ENCODE measurements at regions not wholly inside any gene's neighbourhood (a gene's known extent, or its start where the extent isn't known, plus 50 kb on each side); places are given as distances from the start of the nearest gene placed in this dataset.

DNA sequence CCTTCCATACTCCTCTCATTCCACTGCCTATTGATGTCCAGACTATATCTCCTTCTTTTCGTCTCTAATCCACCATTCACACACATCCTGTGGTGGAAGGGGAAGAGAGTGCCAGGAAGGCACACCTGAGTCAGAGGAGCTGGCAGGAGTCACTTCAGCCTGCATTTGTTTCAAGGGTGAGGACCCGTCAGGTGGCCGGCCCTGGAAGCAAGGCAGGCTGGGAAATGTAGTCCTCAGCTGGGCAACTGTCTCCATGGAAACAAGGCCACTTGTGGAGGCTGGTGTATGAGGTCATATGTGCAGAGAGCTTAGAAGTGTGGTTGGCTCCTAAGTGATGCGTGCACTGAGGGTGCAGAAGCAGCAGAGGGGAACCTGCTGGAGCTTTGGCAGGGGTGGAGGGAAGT lies 278.4 kb downstream of the NSG2 start:
- Histone ChIP-seq H3K27ac (no peak overlapping the region), H3K4me3 (no peak overlapping the region), H3K27me3 (peaks cover 79% of the 10 kb centered on the region), H3K36me3 (no peaks in the 10 kb centered on the region), H3K4me1 (no peaks in the 10 kb centered on the region), H3K9me3 (no peaks in the 10 kb centered on the region)
- 0% methylated on average over 4 of the region's 4 CpGs; no CpG with 5 or more reads in 1 of the 2 donors for WGBS, 2 donors (ENCODE audit: low coverage in 1 of 2)
- no peak for ATAC-seq
- no peak for TF ChIP-seq EP300 (IDR thresholded peaks at IDR 0.05)
- no peak for TF ChIP-seq POLR2A (IDR thresholded peaks at IDR 0.05)
- no peak for TF ChIP-seq POLR2AphosphoS5 (IDR thresholded peaks at IDR 0.05)
- TF ChIP-seq, protein P1, sequence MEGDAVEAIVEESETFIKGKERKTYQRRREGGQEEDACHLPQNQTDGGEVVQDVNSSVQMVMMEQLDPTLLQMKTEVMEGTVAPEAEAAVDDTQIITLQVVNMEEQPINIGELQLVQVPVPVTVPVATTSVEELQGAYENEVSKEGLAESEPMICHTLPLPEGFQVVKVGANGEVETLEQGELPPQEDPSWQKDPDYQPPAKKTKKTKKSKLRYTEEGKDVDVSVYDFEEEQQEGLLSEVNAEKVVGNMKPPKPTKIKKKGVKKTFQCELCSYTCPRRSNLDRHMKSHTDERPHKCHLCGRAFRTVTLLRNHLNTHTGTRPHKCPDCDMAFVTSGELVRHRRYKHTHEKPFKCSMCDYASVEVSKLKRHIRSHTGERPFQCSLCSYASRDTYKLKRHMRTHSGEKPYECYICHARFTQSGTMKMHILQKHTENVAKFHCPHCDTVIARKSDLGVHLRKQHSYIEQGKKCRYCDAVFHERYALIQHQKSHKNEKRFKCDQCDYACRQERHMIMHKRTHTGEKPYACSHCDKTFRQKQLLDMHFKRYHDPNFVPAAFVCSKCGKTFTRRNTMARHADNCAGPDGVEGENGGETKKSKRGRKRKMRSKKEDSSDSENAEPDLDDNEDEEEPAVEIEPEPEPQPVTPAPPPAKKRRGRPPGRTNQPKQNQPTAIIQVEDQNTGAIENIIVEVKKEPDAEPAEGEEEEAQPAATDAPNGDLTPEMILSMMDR (IDR thresholded peaks at IDR 0.05), result no peak

DNA sequence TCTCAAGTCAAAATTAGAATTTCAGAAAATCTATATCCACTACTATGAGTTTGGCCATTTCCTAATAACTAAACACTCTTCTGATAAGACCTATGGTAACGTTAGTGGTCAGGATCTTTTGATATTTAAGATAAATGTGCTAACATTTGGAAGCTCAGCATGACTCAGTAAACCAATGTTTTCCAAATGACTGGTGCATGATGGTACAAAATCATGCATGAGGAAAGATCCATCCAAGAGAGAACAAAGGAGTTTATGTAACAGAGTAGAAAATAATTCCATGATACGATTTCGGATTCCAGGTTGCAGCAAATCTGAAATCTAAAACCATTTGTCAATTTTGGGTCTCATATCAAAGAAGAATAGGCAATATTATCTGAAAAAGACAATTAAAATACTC lies 279.2 kb downstream of the NSG2 start:
- WGBS, 2 donors (ENCODE audit: low coverage in 1 of 2), result 45 to 56% methylated on average over 3 of the region's 3 CpGs
- no peak overlapping the region for H3K4me3 ChIP-seq
- TF ChIP-seq, protein P1 (IDR thresholded peaks at IDR 0.05), result no peak
- TF ChIP-seq POLR2A (IDR thresholded peaks at IDR 0.05) (no peak), POLR2AphosphoS5 (IDR thresholded peaks at IDR 0.05) (no peak), EP300 (IDR thresholded peaks at IDR 0.05) (no peak)
- no peak for ATAC-seq
- no peaks in the 10 kb centered on the region for H3K4me1 ChIP-seq
- no peaks in the 10 kb centered on the region for H3K36me3 ChIP-seq
- no peaks in the 10 kb centered on the region for H3K9me3 ChIP-seq
- no peak overlapping the region for H3K27ac ChIP-seq
- peaks cover 78% of the 10 kb centered on the region for H3K27me3 ChIP-seq

DNA sequence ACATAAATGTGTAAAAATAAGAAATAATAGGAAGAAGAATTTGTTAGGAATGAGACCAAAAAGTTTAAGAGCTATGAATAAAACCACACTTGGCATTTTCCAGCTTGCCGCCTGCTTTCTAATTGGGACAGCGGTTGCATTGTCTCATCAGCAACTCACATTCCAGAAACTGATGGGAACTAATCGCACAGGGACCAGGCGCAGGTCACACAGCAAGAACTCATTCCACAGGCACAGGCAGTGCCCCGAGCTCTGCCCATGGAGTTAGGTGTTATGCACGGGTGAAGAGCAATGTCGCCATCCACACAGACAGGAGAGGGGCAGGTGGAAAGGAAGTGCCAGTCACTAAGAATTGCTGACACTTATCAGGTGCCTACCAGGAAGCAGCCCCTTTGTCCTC lies 279.9 kb downstream of the NSG2 start:
- H3K27ac ChIP-seq, result no peak overlapping the region
- H3K9me3 ChIP-seq, result no peaks in the 10 kb centered on the region
- no peaks in the 10 kb centered on the region for H3K4me1 ChIP-seq
- H3K27me3 ChIP-seq, result peaks cover 71% of the 10 kb centered on the region
- H3K4me3 ChIP-seq, result no peak overlapping the region
- 74 to 79% methylated on average over 7 of the region's 7 CpGs for WGBS, 2 donors (ENCODE audit: low coverage in 1 of 2)
- ATAC-seq, result no peak
- TF ChIP-seq, protein P1 (IDR thresholded peaks at IDR 0.05), result no peak
- no peak for TF ChIP-seq POLR2A (IDR thresholded peaks at IDR 0.05)
- TF ChIP-seq POLR2AphosphoS5 (IDR thresholded peaks at IDR 0.05), result no peak
- TF ChIP-seq EP300 (IDR thresholded peaks at IDR 0.05), result no peak
- H3K36me3 ChIP-seq, result no peaks in the 10 kb centered on the region

DNA sequence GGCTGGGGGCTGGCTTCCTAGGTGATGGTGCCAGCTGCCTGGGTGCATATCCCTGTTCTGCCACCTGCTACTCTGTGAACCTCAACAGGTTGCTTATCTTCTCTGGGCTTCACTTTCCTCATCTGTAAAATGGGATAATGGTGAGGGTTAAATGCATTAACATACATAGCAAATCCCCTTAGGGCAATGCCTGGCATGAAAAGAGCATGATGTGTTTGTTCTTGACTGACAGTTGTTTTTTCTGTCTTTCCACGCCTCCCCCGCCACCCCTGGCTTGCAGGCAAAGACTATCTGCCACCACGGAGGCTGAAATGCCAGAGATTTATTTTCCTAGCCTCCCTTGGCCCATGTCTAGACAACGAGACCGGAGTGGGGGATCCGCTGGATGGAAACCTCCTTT lies 280.5 kb downstream of the NSG2 start:
- Histone ChIP-seq H3K27me3 (peaks cover 73% of the 10 kb centered on the region), H3K27ac (no peak overlapping the region), H3K36me3 (no peaks in the 10 kb centered on the region), H3K9me3 (no peaks in the 10 kb centered on the region), H3K4me3 (no peak overlapping the region), H3K4me1 (no peaks in the 10 kb centered on the region)
- TF ChIP-seq EP300 (IDR thresholded peaks at IDR 0.05) (no peak), POLR2A (IDR thresholded peaks at IDR 0.05) (no peak), POLR2AphosphoS5 (IDR thresholded peaks at IDR 0.05) (no peak)
- TF ChIP-seq, protein P1 (IDR thresholded peaks at IDR 0.05), result no peak
- no CpG with 5 or more reads among the region's 6 CpGs for WGBS, 2 donors (ENCODE audit: low coverage in 1 of 2)
- ATAC-seq, result no peak

DNA sequence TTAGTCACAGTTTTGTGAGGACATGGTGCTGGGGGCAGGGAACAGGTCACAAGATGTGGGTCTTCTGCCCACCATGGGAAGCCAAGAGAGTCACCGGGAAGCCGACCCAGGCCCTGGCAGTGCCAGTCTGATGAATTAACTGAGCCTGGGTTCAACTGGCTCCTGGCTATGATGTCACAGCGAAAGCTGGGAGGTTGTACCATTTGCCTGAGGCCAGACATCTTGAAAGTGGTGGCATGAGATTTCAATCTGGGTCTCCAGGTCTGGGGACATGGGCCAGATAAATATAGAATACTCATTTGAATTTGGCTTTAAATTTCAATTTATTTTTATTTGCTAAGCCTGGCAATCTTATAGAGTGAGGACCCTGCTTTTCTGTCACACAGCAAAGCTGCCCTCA lies 280.9 kb downstream of the NSG2 start:
- no peak overlapping the region for H3K4me3 ChIP-seq
- TF ChIP-seq, protein P1 (IDR thresholded peaks at IDR 0.05), result no peak
- no peak for TF ChIP-seq EP300 (IDR thresholded peaks at IDR 0.05)
- TF ChIP-seq POLR2AphosphoS5 (IDR thresholded peaks at IDR 0.05), result no peak
- TF ChIP-seq POLR2A (IDR thresholded peaks at IDR 0.05), result no peak
- H3K36me3 ChIP-seq, result no peaks in the 10 kb centered on the region
- 80% methylated on average over 1 of the region's 3 CpGs; no CpG with 5 or more reads in 1 of the 2 donors for WGBS, 2 donors (ENCODE audit: low coverage in 1 of 2)
- peaks cover 72% of the 10 kb centered on the region for H3K27me3 ChIP-seq
- H3K9me3 ChIP-seq, result no peaks in the 10 kb centered on the region
- no peak for ATAC-seq
- H3K27ac ChIP-seq, result no peak overlapping the region
- no peaks in the 10 kb centered on the region for H3K4me1 ChIP-seq

All from gastroesophageal sphincter (tissue), 4 donors.